ENCODE measurements at regions not wholly inside any gene's neighbourhood (a gene's known extent, or its start where the extent isn't known, plus 50 kb on each side); places are given as distances from the start of the nearest gene placed in this dataset.
A peak's percentile ranks its signal among the peaks of the same experiment; 100 is the strongest.

DNA sequence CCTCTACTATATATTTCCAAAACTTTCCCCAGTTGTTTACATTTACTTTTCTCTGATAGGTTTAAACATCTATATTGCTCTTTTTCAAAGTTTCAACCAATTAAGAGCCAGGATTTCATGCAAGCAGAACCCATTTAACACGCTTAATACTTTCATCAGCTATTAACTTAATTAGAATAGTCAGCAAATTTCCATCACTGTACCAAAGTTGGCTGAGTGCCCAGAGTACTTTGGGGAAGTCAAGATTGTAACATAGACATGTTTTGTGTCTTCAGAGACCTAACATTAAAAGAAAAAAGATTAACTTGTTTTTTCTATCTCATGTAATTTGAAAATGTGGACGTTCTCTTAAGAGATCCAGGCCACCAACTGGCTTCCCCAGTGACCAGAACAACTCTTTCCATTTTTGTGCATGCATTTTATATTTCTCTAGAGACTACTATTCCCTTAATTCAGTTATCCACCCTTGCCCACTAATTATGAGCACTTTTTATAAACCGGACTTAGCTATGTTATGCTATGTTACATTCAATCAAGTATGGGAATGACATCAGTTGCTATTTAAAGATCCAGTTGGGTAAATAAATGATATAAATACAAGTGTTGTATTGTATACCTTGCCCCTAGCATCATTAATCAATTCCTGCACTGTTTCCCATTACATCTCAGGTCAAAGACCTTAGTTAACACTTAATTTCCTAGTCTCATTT, 478.1 kb upstream of the NMUR2 start:
- Histone ChIP-seq H3K36me3 (no peaks in the 10 kb centered on the region), H3K27me3 (no peaks in the 10 kb centered on the region), H3K27ac (no peak overlapping the region), H3K9me3 (no peaks in the 10 kb centered on the region), H3K4me1 (no peaks in the 10 kb centered on the region), H3K4me3 (no peak overlapping the region)
- WGBS (ENCODE audit: insufficient coverage, low coverage, low lambda C conversion rate, missing lambda C conversion rate): 56% methylated on average over 3 of the region's 3 CpGs
- TF ChIP-seq, protein P1, sequence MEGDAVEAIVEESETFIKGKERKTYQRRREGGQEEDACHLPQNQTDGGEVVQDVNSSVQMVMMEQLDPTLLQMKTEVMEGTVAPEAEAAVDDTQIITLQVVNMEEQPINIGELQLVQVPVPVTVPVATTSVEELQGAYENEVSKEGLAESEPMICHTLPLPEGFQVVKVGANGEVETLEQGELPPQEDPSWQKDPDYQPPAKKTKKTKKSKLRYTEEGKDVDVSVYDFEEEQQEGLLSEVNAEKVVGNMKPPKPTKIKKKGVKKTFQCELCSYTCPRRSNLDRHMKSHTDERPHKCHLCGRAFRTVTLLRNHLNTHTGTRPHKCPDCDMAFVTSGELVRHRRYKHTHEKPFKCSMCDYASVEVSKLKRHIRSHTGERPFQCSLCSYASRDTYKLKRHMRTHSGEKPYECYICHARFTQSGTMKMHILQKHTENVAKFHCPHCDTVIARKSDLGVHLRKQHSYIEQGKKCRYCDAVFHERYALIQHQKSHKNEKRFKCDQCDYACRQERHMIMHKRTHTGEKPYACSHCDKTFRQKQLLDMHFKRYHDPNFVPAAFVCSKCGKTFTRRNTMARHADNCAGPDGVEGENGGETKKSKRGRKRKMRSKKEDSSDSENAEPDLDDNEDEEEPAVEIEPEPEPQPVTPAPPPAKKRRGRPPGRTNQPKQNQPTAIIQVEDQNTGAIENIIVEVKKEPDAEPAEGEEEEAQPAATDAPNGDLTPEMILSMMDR (IDR thresholded peaks at IDR 0.05): no peak
- no peak for TF ChIP-seq POLR2A (IDR thresholded peaks at IDR 0.05)
- ATAC-seq (no peak), DNase-seq (no peak)
- intact Hi-C loops (cut with DNase I): no loop called here

DNA sequence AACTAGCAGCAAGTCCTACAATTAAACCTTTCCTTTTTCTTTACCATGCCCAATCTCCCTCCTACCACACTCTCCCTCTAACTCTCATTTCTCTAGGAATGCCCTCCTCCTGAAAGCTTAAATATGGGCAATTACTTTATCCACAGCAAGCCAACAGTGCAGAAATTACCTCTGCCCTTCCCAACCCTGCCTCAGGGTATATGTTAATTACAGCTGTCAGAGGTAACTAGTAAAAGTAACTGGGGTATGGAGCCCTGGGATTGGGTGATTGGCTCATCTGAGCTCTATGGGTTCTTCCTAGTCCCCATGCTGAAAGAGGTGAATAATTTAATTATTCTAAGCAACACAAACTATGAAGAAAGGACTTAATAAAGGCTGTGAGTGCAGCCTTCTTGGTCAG, 478.9 kb upstream of the NMUR2 start:
- no peak for ATAC-seq
- no peaks in the 10 kb centered on the region for H3K27me3 ChIP-seq
- intact Hi-C loops (cut with DNase I): no loop called here

DNA sequence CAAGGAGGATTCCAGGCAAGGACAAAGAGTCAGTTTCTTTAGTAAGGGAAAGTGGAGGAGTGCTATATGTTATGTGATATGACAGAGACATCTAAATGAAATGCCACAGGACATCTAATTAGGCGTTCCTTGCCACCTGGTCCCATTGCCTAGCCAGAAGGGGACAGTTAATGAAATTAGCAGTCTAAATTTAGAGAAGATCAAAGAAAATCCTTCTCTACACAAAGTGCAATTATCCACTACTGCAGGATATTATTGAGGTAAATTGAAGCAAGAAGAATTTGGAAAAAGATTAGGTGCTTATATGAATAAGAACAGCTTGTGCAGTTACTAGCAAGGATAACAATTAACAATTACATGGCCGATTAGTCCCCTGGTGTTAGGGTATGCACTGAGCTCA, 495.3 kb upstream of the NMUR2 start:
- Histone ChIP-seq H3K27me3 (no peaks in the 10 kb centered on the region), H3K4me1 (peaks cover 0 to 8% (median 0%) of the 10 kb centered on the region in 4 donors), H3K9me3 (no peaks in the 10 kb centered on the region), H3K4me3 (no peak overlapping the region), H3K36me3 (no peaks in the 10 kb centered on the region), H3K27ac (no peak overlapping the region)
- DNase-seq: no peak
- WGBS (ENCODE audit: insufficient coverage, low coverage, low lambda C conversion rate, missing lambda C conversion rate): 63% methylated on average over 2 of the region's 2 CpGs
- ATAC-seq: no peak
- no peak for TF ChIP-seq POLR2A (IDR thresholded peaks at IDR 0.05)
- TF ChIP-seq, protein P1 (IDR thresholded peaks at IDR 0.05): no peak
- intact Hi-C loops (cut with DNase I): no loop called here

More for the DNA sequence above, 478.9 kb upstream of the NMUR2 start:
- H3K27ac ChIP-seq: no peak overlapping the region
- no peak for DNase-seq
- no peak for TF ChIP-seq POLR2A (IDR thresholded peaks at IDR 0.05)
- TF ChIP-seq, protein P1 (IDR thresholded peaks at IDR 0.05): no peak
- H3K36me3 ChIP-seq: no peaks in the 10 kb centered on the region
- no peak overlapping the region for H3K4me3 ChIP-seq
- H3K4me1 ChIP-seq: no peaks in the 10 kb centered on the region
- no peaks in the 10 kb centered on the region for H3K9me3 ChIP-seq

DNA sequence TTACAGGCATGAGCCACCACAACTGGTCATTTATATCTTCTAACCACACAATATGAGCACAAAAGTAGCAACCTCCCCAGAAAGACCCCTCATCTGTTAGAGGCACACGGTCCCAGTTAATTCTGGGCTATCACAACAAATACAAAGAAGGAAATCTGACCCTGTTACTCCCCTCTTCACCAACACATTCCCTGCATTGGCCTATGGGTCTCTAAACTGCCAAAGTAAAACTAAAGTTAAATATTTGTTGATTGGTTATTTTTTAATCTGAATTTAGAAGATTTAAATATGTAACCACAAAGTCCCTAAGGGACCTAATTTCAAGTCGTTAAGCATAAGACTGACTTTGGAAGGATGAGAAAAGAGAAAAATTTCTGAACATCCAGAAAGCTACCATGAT, 496.7 kb upstream of the NMUR2 start:
- no peak for DNase-seq
- no peak for TF ChIP-seq POLR2A (IDR thresholded peaks at IDR 0.05)
- TF ChIP-seq, protein P1 (IDR thresholded peaks at IDR 0.05): no peak
- 26% methylated on average over 2 of the region's 2 CpGs for WGBS (ENCODE audit: insufficient coverage, low coverage, low lambda C conversion rate, missing lambda C conversion rate)
- H3K36me3 ChIP-seq: no peaks in the 10 kb centered on the region
- intact Hi-C loops (cut with DNase I): no loop called here
- H3K4me3 ChIP-seq: no peak overlapping the region
- ATAC-seq: peak; percentile 19 to 81 (median 48)
- no peaks in the 10 kb centered on the region for H3K27me3 ChIP-seq
- no peaks in the 10 kb centered on the region for H3K9me3 ChIP-seq
- peaks cover 0 to 8% (median 0%) of the 10 kb centered on the region in 4 donors for H3K4me1 ChIP-seq
- H3K27ac ChIP-seq: no peak overlapping the region

Data from right lobe of liver (tissue), 6 donors.